ENCODE measurements at regions not wholly inside any gene's neighbourhood (a gene's known extent, or its start where the extent isn't known, plus 50 kb on each side); places are given as distances from the start of the nearest gene placed in this dataset.

GRCh38 chr7:69358163-69358821, 240.0 kb upstream of the AUTS2 start:
- TF ChIP-seq CTCF (IDR thresholded peaks at IDR 0.05; ENCODE audit: control insufficient read depth, extremely low read depth, insufficient read depth), result no peak
- H3K4me3 ChIP-seq (ENCODE audit: low read depth, low read length), result no peak overlapping the region
- no peak for DNase-seq (ENCODE audit: low read depth)

- H3K4me3 ChIP-seq (ENCODE audit: low read depth, low read length), result no peak overlapping the region
- no peak for DNase-seq (ENCODE audit: low read depth)
- no peak for TF ChIP-seq CTCF (IDR thresholded peaks at IDR 0.05; ENCODE audit: control insufficient read depth, extremely low read depth, insufficient read depth)
Observed at GRCh38 chr7:69359003-69359700, 239.1 kb upstream of the AUTS2 start.

GRCh38 chr7:69360913-69361312, 237.4 kb upstream of the AUTS2 start:
- DNase-seq (ENCODE audit: low read depth), result no peak
- TF ChIP-seq CTCF (IDR thresholded peaks at IDR 0.05; ENCODE audit: control insufficient read depth, extremely low read depth, insufficient read depth), result no peak
- no peak overlapping the region for H3K4me3 ChIP-seq (ENCODE audit: low read depth, low read length)

- TF ChIP-seq CTCF (IDR thresholded peaks at IDR 0.05; ENCODE audit: control insufficient read depth, extremely low read depth, insufficient read depth), result no peak
- H3K4me3 ChIP-seq (ENCODE audit: low read depth, low read length), result no peak overlapping the region
- no peak for DNase-seq (ENCODE audit: low read depth)
Observed at GRCh38 chr7:69363136-69363535, 235.1 kb upstream of the AUTS2 start.

- no peak overlapping the region for H3K4me3 ChIP-seq (ENCODE audit: low read depth, low read length)
- DNase-seq (ENCODE audit: low read depth), result no peak
- TF ChIP-seq CTCF (IDR thresholded peaks at IDR 0.05; ENCODE audit: control insufficient read depth, extremely low read depth, insufficient read depth), result no peak
Observed at GRCh38 chr7:69364813-69365643, 233.2 kb upstream of the AUTS2 start.

- no peak overlapping the region for H3K4me3 ChIP-seq (ENCODE audit: low read depth, low read length)
- no peak for TF ChIP-seq CTCF (IDR thresholded peaks at IDR 0.05; ENCODE audit: control insufficient read depth, extremely low read depth, insufficient read depth)
- no peak for DNase-seq (ENCODE audit: low read depth)
Observed at GRCh38 chr7:69365651-69366192, 232.6 kb upstream of the AUTS2 start.

Data from LNCaP clone FGC (cell line).